ENCODE measurements at regions not wholly inside any gene's neighbourhood (a gene's known extent, or its start where the extent isn't known, plus 50 kb on each side); places are given as distances from the start of the nearest gene placed in this dataset.

GRCh38 chr6:40688214-40688761 is 101.1 kb upstream of the LRFN2 start:
- no peaks in the 10 kb centered on the region for H3K36me3 ChIP-seq (ENCODE audit: control insufficient read depth in 2 of 4, insufficient read depth in 4 of 4, low read length in 3 of 4)
- H4K91ac ChIP-seq (replicated peaks; ENCODE audit: insufficient read length, low read length), result no peak overlapping the region
- no peak overlapping the region for H2BK12ac ChIP-seq (ENCODE audit: low read depth, low read length)
- no peak overlapping the region for H2BK120ac ChIP-seq (replicated peaks; ENCODE audit: low read depth, low read length)
- H3K4me2 ChIP-seq (ENCODE audit: insufficient read depth in 1 of 2, low read depth in 2 of 2, low read length in 2 of 2), result no peak overlapping the region
- H3K79me1 ChIP-seq (ENCODE audit: low read depth, low read length), result no peaks in the 10 kb centered on the region
- no peak overlapping the region for H2BK5ac ChIP-seq (ENCODE audit: low read depth, low read length)
- no peak overlapping the region for H3K4ac ChIP-seq (replicated peaks; ENCODE audit: insufficient read length, low read depth, low read length)
- H4K5ac ChIP-seq (ENCODE audit: insufficient read length, low read depth, low read length), result no peak overlapping the region
- CTCF ChIA-PET (ENCODE audit: partially characterized antibody), result interaction anchor here (0.6 to 2.0 kb wide), 5 partner anchors 11 to 1408 kb away, joined by 3 to 9 read pairs (median 4); no protein-coding TSS in a partner anchor
- H3K27me3 ChIP-seq (replicated peaks in 1 of 4; ENCODE audit: control insufficient read depth in 3 of 4, extremely low read depth in 1 of 4, insufficient read depth in 3 of 4, low read length in 3 of 4), result no peaks in the 10 kb centered on the region
- no peak overlapping the region for H3K56ac ChIP-seq (replicated peaks; ENCODE audit: insufficient read length, low read depth, low read length)
- no peak overlapping the region for H2AK5ac ChIP-seq (ENCODE audit: low read depth, low read length)
- H4K8ac ChIP-seq (ENCODE audit: extremely low read depth, insufficient read depth, low read length), result no peak overlapping the region
- DNase-seq (ENCODE audit: low read depth in 1 of 2, low spot score in 2 of 2) (no peak), FAIRE-seq (no peak)
- H3K4me1 ChIP-seq (replicated peaks in 1 of 4; ENCODE audit: control insufficient read depth in 3 of 4, insufficient read depth in 4 of 4, low read length in 3 of 4), result no peaks in the 10 kb centered on the region
- no peaks in the 10 kb centered on the region for H3K23me2 ChIP-seq (ENCODE audit: low read depth, low read length)
- H3K9me3 ChIP-seq (ENCODE audit: insufficient read depth in 2 of 2, low read depth in 1 of 2, low read length in 1 of 2), result peaks cover 0 to 2% of the 10 kb centered on the region in 2 experiments; a peak in 1 of 4 replicates
- H3K18ac ChIP-seq (ENCODE audit: extremely low read depth, low read length), result no peak overlapping the region
- H2AFZ ChIP-seq (ENCODE audit: low read length), result no peak overlapping the region
- H4K20me1 ChIP-seq (replicated peaks in 1 of 2; ENCODE audit: control insufficient read depth in 1 of 2, insufficient read depth in 2 of 2, low read length in 2 of 2), result no peaks in the 10 kb centered on the region
- H3K4me3 ChIP-seq (ENCODE audit: extremely low read depth in 1 of 4, insufficient read depth in 2 of 4, low read depth in 3 of 4, low read length in 4 of 4), result no peak overlapping the region
- H3K27ac ChIP-seq (ENCODE audit: low read depth, low read length), result no peak overlapping the region
- POLR2A ChIA-PET (ENCODE audit: partially characterized antibody), result no interaction called here
- H3K14ac ChIP-seq (ENCODE audit: insufficient read length), result no peak overlapping the region
- WGBS, 2 experiments (ENCODE audit: extremely low coverage in 1 of 2, insufficient coverage in 1 of 2, insufficient read length in 1 of 2, insufficient replicate concordance in 2 of 2, low coverage in 1 of 2, low lambda C conversion rate in 2 of 2, missing lambda C conversion rate in 1 of 2), result 89% methylated on average over 7 of the region's 7 CpGs; no CpG with 5 or more reads in 1 of the 2 experiments
- no peak overlapping the region for H3K9ac ChIP-seq (replicated peaks in 1 of 4; ENCODE audit: extremely low read depth in 1 of 4, low read depth in 3 of 4, low read length in 3 of 4)
- H3K23ac ChIP-seq (ENCODE audit: insufficient read length), result no peak overlapping the region
- no peak overlapping the region for H2BK15ac ChIP-seq (ENCODE audit: low read length)
- H2BK20ac ChIP-seq (ENCODE audit: low read length), result no peak overlapping the region
- no peaks in the 10 kb centered on the region for H3K79me2 ChIP-seq (ENCODE audit: control insufficient read depth in 1 of 2, insufficient read depth in 2 of 2, low read length in 2 of 2)
